Frontal cortex (tissue), 3 donors: ENCODE measurements at regions not wholly inside any gene's neighbourhood (a gene's known extent, or its start where the extent isn't known, plus 50 kb on each side); places are given as distances from the start of the nearest gene placed in this dataset.
A peak's percentile ranks its signal among the peaks of the same experiment; 100 is the strongest.

ENCODE experiments used
- DNase-seq, 2 donors: peaks; one replicate each; pipeline ENCODE4 v3.0.0; 2012; ENCODE audit warnings: low spot score in 2 of 2
- FAIRE-seq: peaks from 2 replicates; lab custom pipeline; 2012; peaks lifted over from hg19 to GRCh38; lab: Jason Lieb, UNC
- donor health status: control.
- donor health status: control.
- donor health status: control.

- DNase-seq (no peak), FAIRE-seq (no peak)
These were observed 200.4 kb downstream of the RAB38 start for GRCh38 chr11:87974797-87975196.

GRCh38 chr11:87972133-87972532 lies 203.1 kb downstream of the RAB38 start:
- FAIRE-seq (no peak), DNase-seq (no peak)

- no peak for DNase-seq
- no peak for FAIRE-seq
These were observed 203.9 kb downstream of the RAB38 start for GRCh38 chr11:87971354-87971753.

GRCh38 chr11:87970762-87971161 lies 204.5 kb downstream of the RAB38 start:
- DNase-seq (no peak), FAIRE-seq (no peak)

GRCh38 chr11:87967459-87967858 lies 207.8 kb downstream of the RAB38 start:
- DNase-seq (no peak), FAIRE-seq (no peak)

- no peak for DNase-seq
- FAIRE-seq, result no peak
These were observed 208.5 kb downstream of the RAB38 start for GRCh38 chr11:87966694-87967093.

GRCh38 chr11:87966216-87966615 lies 209.0 kb downstream of the RAB38 start:
- no peak for FAIRE-seq
- DNase-seq, result no peak

- DNase-seq (no peak), FAIRE-seq (no peak)
These were observed 213.6 kb downstream of the RAB38 start for GRCh38 chr11:87961606-87962005.

GRCh38 chr11:87957961-87958360 lies 217.3 kb downstream of the RAB38 start:
- FAIRE-seq, result no peak
- no peak for DNase-seq

GRCh38 chr11:87954476-87954875 lies 220.8 kb downstream of the RAB38 start:
- FAIRE-seq (no peak), DNase-seq (no peak)

GRCh38 chr11:87942786-87943185 lies 232.5 kb downstream of the RAB38 start:
- FAIRE-seq (no peak), DNase-seq (no peak)

- DNase-seq (no peak), FAIRE-seq (no peak)
These were observed 241.1 kb downstream of the RAB38 start for GRCh38 chr11:87934182-87934581.

GRCh38 chr11:87926250-87926970 lies 248.8 kb downstream of the RAB38 start:
- DNase-seq (no peak), FAIRE-seq (no peak)

GRCh38 chr11:87924125-87924524 lies 251.1 kb downstream of the RAB38 start:
- FAIRE-seq (no peak), DNase-seq (no peak)

- DNase-seq (no peak), FAIRE-seq (no peak)
These were observed 258.1 kb downstream of the RAB38 start for GRCh38 chr11:87917111-87917510.

GRCh38 chr11:87909178-87909577 lies 266.1 kb downstream of the RAB38 start:
- FAIRE-seq, result no peak
- no peak for DNase-seq

- DNase-seq (no peak), FAIRE-seq (no peak)
These were observed 267.2 kb downstream of the RAB38 start for GRCh38 chr11:87908086-87908485.

- FAIRE-seq (peak; percentile 43), DNase-seq (no peak)
These were observed 271.9 kb downstream of the RAB38 start for GRCh38 chr11:87903345-87903744.

- FAIRE-seq, result no peak
These were observed 273.9 kb downstream of the RAB38 start for GRCh38 chr11:87901341-87901740.

GRCh38 chr11:87897921-87898320 lies 277.3 kb downstream of the RAB38 start:
- no peak for FAIRE-seq
- no peak for DNase-seq

More at GRCh38 chr11:87901341-87901740, 273.9 kb downstream of the RAB38 start:
- no peak for DNase-seq

GRCh38 chr11:87897071-87897470 lies 278.2 kb downstream of the RAB38 start:
- no peak for DNase-seq
- FAIRE-seq, result no peak

- FAIRE-seq (no peak), DNase-seq (no peak)
These were observed 280.3 kb downstream of the RAB38 start for GRCh38 chr11:87894961-87895360.
